GM12892 (cell line): ENCODE measurements at regions not wholly inside any gene's neighbourhood (a gene's known extent, or its start where the extent isn't known, plus 50 kb on each side); places are given as distances from the start of the nearest gene placed in this dataset.

ENCODE experiments used
- POLR2A ChIP-seq: IDR thresholded peaks from 2 replicates; pipeline ENCODE4 v1.6.1; 2011; ENCODE audit warnings: low read depth, low read length, control low read depth
- POLR2AphosphoS5 ChIP-seq: IDR thresholded peaks from 2 replicates; pipeline ENCODE4 v1.6.1; 2011; ENCODE audit warnings: low read depth, low read length, control low read depth

- TF ChIP-seq POLR2AphosphoS5 (no peak), POLR2A (no peak)
These were observed 147.1 kb downstream of the PAPOLA start for GRCh38 chr14:96649327-96649601.
